Tibial nerve (tissue), 3 donors: ENCODE measurements at regions not wholly inside any gene's neighbourhood (a gene's known extent, or its start where the extent isn't known, plus 50 kb on each side); places are given as distances from the start of the nearest gene placed in this dataset.

Experiments used
- POLR2A ChIP-seq, 2 donors: fragments of 450-650 bp; IDR thresholded peaks; one replicate each; pipeline ENCODE4 v1.6.1; 2017; ENCODE audit warnings: antibody characterized with exemption in 2 of 2, mild to moderate bottlenecking in 2 of 2, moderate library complexity in 2 of 2
- TF ChIP-seq, protein P1 (sequence below), 5 experiments: fragments of 200-600 bp in 3 of 5; fragments of 450-650 bp in 2 of 5; sonication (generic) in 3 of 5; IDR thresholded peaks; one replicate each; pipeline ENCODE4 v1.5.1; 2016 to 2019; ENCODE audit warnings: antibody characterized with exemption in 5 of 5, mild to moderate bottlenecking in 3 of 5, moderate library complexity in 2 of 5

DNA sequence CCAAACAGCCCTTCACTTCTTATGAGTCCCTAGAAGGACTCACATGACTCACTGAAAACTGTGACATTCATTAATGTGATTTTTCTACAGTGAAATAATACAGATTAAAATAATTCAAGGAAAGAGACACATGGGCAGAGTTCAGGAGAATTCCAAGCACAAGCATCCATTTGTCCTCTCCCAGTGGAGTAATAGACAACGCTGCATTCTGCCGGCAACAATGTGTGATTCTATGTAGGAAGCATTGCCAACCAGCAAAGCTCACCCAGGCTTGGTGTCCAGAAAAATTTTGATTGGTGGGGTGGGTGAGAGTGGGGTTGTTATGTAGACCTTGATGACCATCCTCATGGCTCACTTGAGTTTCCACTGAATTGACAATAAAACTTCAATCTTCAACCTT, 123.9 kb downstream of the VPREB1 start:
- TF ChIP-seq, protein P1, sequence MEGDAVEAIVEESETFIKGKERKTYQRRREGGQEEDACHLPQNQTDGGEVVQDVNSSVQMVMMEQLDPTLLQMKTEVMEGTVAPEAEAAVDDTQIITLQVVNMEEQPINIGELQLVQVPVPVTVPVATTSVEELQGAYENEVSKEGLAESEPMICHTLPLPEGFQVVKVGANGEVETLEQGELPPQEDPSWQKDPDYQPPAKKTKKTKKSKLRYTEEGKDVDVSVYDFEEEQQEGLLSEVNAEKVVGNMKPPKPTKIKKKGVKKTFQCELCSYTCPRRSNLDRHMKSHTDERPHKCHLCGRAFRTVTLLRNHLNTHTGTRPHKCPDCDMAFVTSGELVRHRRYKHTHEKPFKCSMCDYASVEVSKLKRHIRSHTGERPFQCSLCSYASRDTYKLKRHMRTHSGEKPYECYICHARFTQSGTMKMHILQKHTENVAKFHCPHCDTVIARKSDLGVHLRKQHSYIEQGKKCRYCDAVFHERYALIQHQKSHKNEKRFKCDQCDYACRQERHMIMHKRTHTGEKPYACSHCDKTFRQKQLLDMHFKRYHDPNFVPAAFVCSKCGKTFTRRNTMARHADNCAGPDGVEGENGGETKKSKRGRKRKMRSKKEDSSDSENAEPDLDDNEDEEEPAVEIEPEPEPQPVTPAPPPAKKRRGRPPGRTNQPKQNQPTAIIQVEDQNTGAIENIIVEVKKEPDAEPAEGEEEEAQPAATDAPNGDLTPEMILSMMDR (IDR thresholded peaks at IDR 0.05): no peak
- TF ChIP-seq POLR2A (IDR thresholded peaks at IDR 0.05): no peak
